Activated CD8-positive, alpha-beta memory T cell treated with anti-CD3 and anti-CD28 coated beads for 24 hours (primary cell): ENCODE measurements at regions not wholly inside any gene's neighbourhood (a gene's known extent, or its start where the extent isn't known, plus 50 kb on each side); places are given as distances from the start of the nearest gene placed in this dataset.
A peak's percentile ranks its signal among the peaks of the same experiment; 100 is the strongest.
"Not testable (repeated sequence)": the region's sequence is repeated elsewhere in the genome, so short reads cannot be mapped to it uniquely, and the experiment has no call there.

ENCODE experiments used
- DNase-seq: peaks from one replicate; pipeline ENCODE4 v3.0.0-alpha.2; 2020

- DNase-seq = no peak
Measured at GRCh38 chr1:201731592-201731991, 97.4 kb upstream of the IPO9 start.

- DNase-seq = no peak
Measured at GRCh38 chr1:201732351-201732750, 96.6 kb upstream of the IPO9 start.

GRCh38 chr1:201734221-201734620 is 94.7 kb upstream of the IPO9 start:
- not testable (repeated sequence) for DNase-seq

GRCh38 chr1:201734786-201735185 is 94.2 kb upstream of the IPO9 start:
- DNase-seq = no peak

GRCh38 chr1:201736707-201737320 is 92.1 kb upstream of the IPO9 start:
- DNase-seq = no peak

- DNase-seq = no peak
Measured at GRCh38 chr1:201737352-201738060, 91.5 kb upstream of the IPO9 start.

GRCh38 chr1:201739080-201739479 is 89.9 kb upstream of the IPO9 start:
- DNase-seq = no peak

GRCh38 chr1:201739492-201740085 is 89.4 kb upstream of the IPO9 start:
- DNase-seq = peak; percentile 82

GRCh38 chr1:201740086-201740541 is 88.8 kb upstream of the IPO9 start:
- DNase-seq = no peak

- no peak for DNase-seq
Measured at GRCh38 chr1:201740670-201741111, 88.3 kb upstream of the IPO9 start.

- no peak for DNase-seq
Measured at GRCh38 chr1:201741763-201742342, 87.1 kb upstream of the IPO9 start.

GRCh38 chr1:201742476-201742875 is 86.5 kb upstream of the IPO9 start:
- no peak for DNase-seq

GRCh38 chr1:201742955-201743805 is 85.8 kb upstream of the IPO9 start:
- DNase-seq = no peak

GRCh38 chr1:201745023-201745422 is 83.9 kb upstream of the IPO9 start:
- DNase-seq = no peak

- DNase-seq = no peak
Measured at GRCh38 chr1:201746156-201746555, 82.8 kb upstream of the IPO9 start.

- no peak for DNase-seq
Measured at GRCh38 chr1:201747261-201747660, 81.7 kb upstream of the IPO9 start.

GRCh38 chr1:201748335-201748734 is 80.6 kb upstream of the IPO9 start:
- DNase-seq = no peak

- no peak for DNase-seq
Measured at GRCh38 chr1:201749059-201749690, 79.8 kb upstream of the IPO9 start.

GRCh38 chr1:201750120-201750519 is 78.8 kb upstream of the IPO9 start:
- DNase-seq = no peak

GRCh38 chr1:201750934-201751333 is 78.0 kb upstream of the IPO9 start:
- no peak for DNase-seq

GRCh38 chr1:201751872-201752271 is 77.1 kb upstream of the IPO9 start:
- no peak for DNase-seq

GRCh38 chr1:201752333-201752732 is 76.6 kb upstream of the IPO9 start:
- no peak for DNase-seq
